Type B pancreatic cell (in vitro differentiated cells): ENCODE measurements at regions not wholly inside any gene's neighbourhood (a gene's known extent, or its start where the extent isn't known, plus 50 kb on each side); places are given as distances from the start of the nearest gene placed in this dataset.

Source experiments
- DNase-seq: peaks from one replicate; pipeline ENCODE4 v3.0.0; 2021; ENCODE audit warnings: mixed read lengths; ENCODE audit not compliant: unreplicated experiment; ENCODE audit errors: extremely low spot score
- H3K27ac Mint-ChIP-seq: 2 replicates; pipeline ENCODE4 v1.8.0; 2021; ENCODE audit warnings: mild to moderate bottlenecking, mixed read lengths
- H3K27me3 Mint-ChIP-seq: 2 replicates; pipeline ENCODE4 v1.8.0; 2021; ENCODE audit warnings: mixed read lengths
- H3K36me3 Mint-ChIP-seq: 2 replicates; pipeline ENCODE4 v1.8.0; 2021; ENCODE audit warnings: mixed read lengths
- H3K4me1 Mint-ChIP-seq: one replicate; pipeline ENCODE4 v1.8.0; 2021; ENCODE audit warnings: mixed read lengths; ENCODE audit not compliant: unreplicated experiment
- H3K4me3 Mint-ChIP-seq: 2 replicates; pipeline ENCODE4 v1.8.0; 2021; ENCODE audit warnings: mild to moderate bottlenecking, mixed read lengths
- H3K9me3 Mint-ChIP-seq: 2 replicates; pipeline ENCODE4 v1.8.0; 2021; ENCODE audit warnings: mixed read lengths
- CTCF ChIP-seq: fragments of 200-600 bp; sonication (generic); conservative IDR thresholded peaks from 2 replicates; pipeline ENCODE4 v1.5.0; 2021; ENCODE audit warnings: antibody characterized with exemption, mild to moderate bottlenecking

- TF ChIP-seq CTCF: no peak
- DNase-seq: no peak
- Mint-ChIP-seq H3K4me3 (no peak overlapping the region), H3K4me1 (peaks cover 10% of the 10 kb centered on the region), H3K27ac (no peak overlapping the region), H3K36me3 (no peaks in the 10 kb centered on the region), H3K9me3 (peaks cover under 1% of the 10 kb centered on the region), H3K27me3 (peaks cover 26% of the 10 kb centered on the region)
Observed at GRCh38 chr16:9260666-9261065, 169.2 kb downstream of the HAPSTR1 start.

- TF ChIP-seq CTCF: no peak
- H3K4me1 Mint-ChIP-seq: peaks cover 7% of the 10 kb centered on the region
- no peak overlapping the region for H3K27ac Mint-ChIP-seq
- peaks cover 23% of the 10 kb centered on the region for H3K27me3 Mint-ChIP-seq
- no peak for DNase-seq
- no peak overlapping the region for H3K4me3 Mint-ChIP-seq
- H3K36me3 Mint-ChIP-seq: no peaks in the 10 kb centered on the region
- H3K9me3 Mint-ChIP-seq: peaks cover 4% of the 10 kb centered on the region
Observed at GRCh38 chr16:9261376-9261775, 169.9 kb downstream of the HAPSTR1 start.

GRCh38 chr16:9262941-9263715 lies 171.7 kb downstream of the HAPSTR1 start:
- no peak for DNase-seq
- H3K36me3 Mint-ChIP-seq: no peaks in the 10 kb centered on the region
- TF ChIP-seq CTCF: no peak
- H3K4me3 Mint-ChIP-seq: no peak overlapping the region
- H3K27ac Mint-ChIP-seq: no peak overlapping the region
- peaks cover 30% of the 10 kb centered on the region for H3K27me3 Mint-ChIP-seq
- H3K4me1 Mint-ChIP-seq: peaks cover 7% of the 10 kb centered on the region
- peaks cover 4% of the 10 kb centered on the region for H3K9me3 Mint-ChIP-seq

GRCh38 chr16:9264067-9264466 lies 172.6 kb downstream of the HAPSTR1 start:
- Mint-ChIP-seq H3K27me3 (peaks cover 26% of the 10 kb centered on the region), H3K36me3 (no peaks in the 10 kb centered on the region), H3K27ac (no peak overlapping the region), H3K9me3 (peaks cover 4% of the 10 kb centered on the region), H3K4me1 (peaks cover 7% of the 10 kb centered on the region), H3K4me3 (no peak overlapping the region)
- no peak for DNase-seq
- no peak for TF ChIP-seq CTCF

- Mint-ChIP-seq H3K36me3 (no peaks in the 10 kb centered on the region), H3K4me3 (no peak overlapping the region), H3K27ac (no peak overlapping the region), H3K27me3 (peaks cover 27% of the 10 kb centered on the region), H3K9me3 (peaks cover 4% of the 10 kb centered on the region), H3K4me1 (peaks cover 2% of the 10 kb centered on the region)
- TF ChIP-seq CTCF: no peak
- no peak for DNase-seq
Observed at GRCh38 chr16:9268446-9268845, 177.0 kb downstream of the HAPSTR1 start.
